Kasumi-1 (cell line): ENCODE measurements at regions not wholly inside any gene's neighbourhood (a gene's known extent, or its start where the extent isn't known, plus 50 kb on each side); places are given as distances from the start of the nearest gene placed in this dataset.

Experiments used
- DNase-seq, 2 experiments: peaks; one replicate each; lab custom pipeline; 2025; lab: John Stamatoyannopoulos, UW

GRCh38 chr16:59328961-59329360 is 594.8 kb upstream of the GOT2 start:
- no peak for DNase-seq

GRCh38 chr16:59327894-59328293 is 593.8 kb upstream of the GOT2 start:
- no peak for DNase-seq

- DNase-seq = no peak
Observed at GRCh38 chr16:59326955-59327354, 592.8 kb upstream of the GOT2 start.

- no peak for DNase-seq
Observed at GRCh38 chr16:59324462-59324861, 590.3 kb upstream of the GOT2 start.

- DNase-seq = no peak
Observed at GRCh38 chr16:59320657-59321056, 586.5 kb upstream of the GOT2 start.

GRCh38 chr16:59319871-59320270 is 585.8 kb upstream of the GOT2 start:
- DNase-seq = no peak

- DNase-seq = no peak
Observed at GRCh38 chr16:59305850-59306249, 571.7 kb upstream of the GOT2 start.

- no peak for DNase-seq
Observed at GRCh38 chr16:59296888-59297287, 562.8 kb upstream of the GOT2 start.

GRCh38 chr16:59295993-59296736 is 562.0 kb upstream of the GOT2 start:
- no peak for DNase-seq

GRCh38 chr16:59295474-59295873 is 561.4 kb upstream of the GOT2 start:
- DNase-seq = no peak

GRCh38 chr16:59290718-59291117 is 556.6 kb upstream of the GOT2 start:
- DNase-seq = no peak

- DNase-seq = no peak
Observed at GRCh38 chr16:59289151-59289550, 555.0 kb upstream of the GOT2 start.

GRCh38 chr16:59274141-59274540 is 540.0 kb upstream of the GOT2 start:
- no peak for DNase-seq

GRCh38 chr16:59263955-59264354 is 529.8 kb upstream of the GOT2 start:
- no peak for DNase-seq

GRCh38 chr16:59260892-59261291 is 526.8 kb upstream of the GOT2 start:
- no peak for DNase-seq

GRCh38 chr16:59259950-59260319 is 525.8 kb upstream of the GOT2 start:
- peak in 1 of 2 experiments; percentile 35 for DNase-seq

GRCh38 chr16:59259074-59259949 is 525.2 kb upstream of the GOT2 start:
- DNase-seq = peak; percentile 36 to 37

GRCh38 chr16:59252317-59252716 is 518.2 kb upstream of the GOT2 start:
- no peak for DNase-seq

- DNase-seq = no peak
Observed at GRCh38 chr16:59249011-59249410, 514.9 kb upstream of the GOT2 start.

GRCh38 chr16:59242556-59242955 is 508.4 kb upstream of the GOT2 start:
- no peak for DNase-seq

- no peak for DNase-seq
Observed at GRCh38 chr16:59238246-59238645, 504.1 kb upstream of the GOT2 start.

- DNase-seq = no peak
Observed at GRCh38 chr16:59236804-59237458, 502.8 kb upstream of the GOT2 start.

- no peak for DNase-seq
Observed at GRCh38 chr16:59224401-59224800, 490.3 kb upstream of the GOT2 start.
